RWPE1 (cell line): ENCODE measurements at regions not wholly inside any gene's neighbourhood (a gene's known extent, or its start where the extent isn't known, plus 50 kb on each side); places are given as distances from the start of the nearest gene placed in this dataset.

Experiments
- CTCF ChIA-PET: fragments of 350-600 bp; sonication (Branson Sonifier 250); formaldehyde crosslinking; extraction: SDS; loops from one replicate; lab custom pipeline; 2021; lab: Yijun Ruan, JAX
- POLR2A ChIA-PET: fragments of 400-600 bp; formaldehyde crosslinking; extraction: SDS; loops from one replicate; lab custom pipeline; 2020; ENCODE audit warnings: antibody characterized with exemption; ENCODE audit not compliant: low non-redundant PET; lab: Yijun Ruan, JAX
- DNase-seq: peaks from one replicate; pipeline ENCODE4 v3.0.0; 2012; ENCODE audit warnings: low spot score
- H3K27ac ChIP-seq: fragments of 450-650 bp; 2 replicates; pipeline ENCODE4 v1.5.1; 2017
- CTCF ChIP-seq: fragments of 450-650 bp; conservative IDR thresholded peaks from 2 replicates; pipeline ENCODE4 v1.5.1; 2017; ENCODE audit warnings: low read depth, mild to moderate bottlenecking

GRCh38 chr11:112627588-112628045 is 333.6 kb upstream of the NCAM1 start:
- no peak for DNase-seq
- H3K27ac ChIP-seq = no peak overlapping the region
- CTCF ChIA-PET = interaction anchor here (0.7 kb wide), 1 partner anchor 53 kb away, joined by 3 read pairs; no protein-coding TSS in a partner anchor
- no peak for TF ChIP-seq CTCF
- POLR2A ChIA-PET = no interaction called here

- DNase-seq = no peak
Measured at GRCh38 chr11:112628676-112629075, 332.5 kb upstream of the NCAM1 start.

GRCh38 chr11:112630496-112630895 is 330.7 kb upstream of the NCAM1 start:
- ChIA-PET CTCF (interaction anchor here (0.6 kb wide), 1 partner anchor 715 kb away, joined by 3 read pairs; no protein-coding TSS in a partner anchor), POLR2A (no interaction called here)
- H3K27ac ChIP-seq = no peak overlapping the region
- no peak for DNase-seq
- no peak for TF ChIP-seq CTCF

More at GRCh38 chr11:112628676-112629075, 332.5 kb upstream of the NCAM1 start:
- H3K27ac ChIP-seq = no peak overlapping the region
- CTCF ChIA-PET = no interaction called here
- POLR2A ChIA-PET = no interaction called here
- no peak for TF ChIP-seq CTCF

GRCh38 chr11:112631333-112631732 is 329.9 kb upstream of the NCAM1 start:
- ChIA-PET CTCF (interaction anchor here (0.6 kb wide), 1 partner anchor 716 kb away, joined by 3 read pairs; no protein-coding TSS in a partner anchor), POLR2A (no interaction called here)
- H3K27ac ChIP-seq = no peak overlapping the region
- DNase-seq = no peak
- TF ChIP-seq CTCF = no peak

- CTCF ChIA-PET = no interaction called here
- POLR2A ChIA-PET = no interaction called here
- no peak for TF ChIP-seq CTCF
- no peak overlapping the region for H3K27ac ChIP-seq
- DNase-seq = no peak
Measured at GRCh38 chr11:112632866-112633505, 328.2 kb upstream of the NCAM1 start.

GRCh38 chr11:112634551-112634950 is 326.7 kb upstream of the NCAM1 start:
- ChIA-PET POLR2A (no interaction called here), CTCF (no interaction called here)
- no peak overlapping the region for H3K27ac ChIP-seq
- DNase-seq = no peak
- TF ChIP-seq CTCF = no peak
